ENCODE measurements at regions not wholly inside any gene's neighbourhood (a gene's known extent, or its start where the extent isn't known, plus 50 kb on each side); places are given as distances from the start of the nearest gene placed in this dataset.

- no peaks in the 10 kb centered on the region for H3K9me3 ChIP-seq (ENCODE audit: control insufficient read depth, low read length)
These were observed 385.2 kb downstream of the DUSP10 start for GRCh38 chr1:221356693-221357092.

GRCh38 chr1:221363039-221363438 is 378.9 kb downstream of the DUSP10 start:
- 86 to 94% methylated on average over 2 of the region's 2 CpGs for WGBS, 2 experiments
- Histone ChIP-seq H3K4me3 (ENCODE audit: insufficient read depth, low read depth, low read length) (no peak overlapping the region), H3K27ac (ENCODE audit: insufficient read depth, low read depth, low read length, poor library complexity, severe bottlenecking) (no peak overlapping the region), H3K36me3 (ENCODE audit: control insufficient read depth, insufficient read depth, low read length) (no peaks in the 10 kb centered on the region), H3K9me3 (ENCODE audit: control insufficient read depth, low read length) (no peaks in the 10 kb centered on the region), H3K27me3 (ENCODE audit: control insufficient read depth, insufficient read depth, low read length, poor library complexity, severe bottlenecking) (no peaks in the 10 kb centered on the region), H3K4me1 (ENCODE audit: control insufficient read depth, insufficient read depth, low read length) (peaks cover 5% of the 10 kb centered on the region)

More at GRCh38 chr1:221356693-221357092, 385.2 kb downstream of the DUSP10 start:
- H3K4me1 ChIP-seq (ENCODE audit: control insufficient read depth, insufficient read depth, low read length), result no peaks in the 10 kb centered on the region
- no peaks in the 10 kb centered on the region for H3K27me3 ChIP-seq (ENCODE audit: control insufficient read depth, insufficient read depth, low read length, poor library complexity, severe bottlenecking)
- no peak overlapping the region for H3K27ac ChIP-seq (ENCODE audit: insufficient read depth, low read depth, low read length, poor library complexity, severe bottlenecking)
- H3K36me3 ChIP-seq (ENCODE audit: control insufficient read depth, insufficient read depth, low read length), result no peaks in the 10 kb centered on the region
- 80 to 100% methylated on average over 1 of the region's 1 CpG for WGBS, 2 experiments
- H3K4me3 ChIP-seq (ENCODE audit: insufficient read depth, low read depth, low read length), result no peak overlapping the region

DNA sequence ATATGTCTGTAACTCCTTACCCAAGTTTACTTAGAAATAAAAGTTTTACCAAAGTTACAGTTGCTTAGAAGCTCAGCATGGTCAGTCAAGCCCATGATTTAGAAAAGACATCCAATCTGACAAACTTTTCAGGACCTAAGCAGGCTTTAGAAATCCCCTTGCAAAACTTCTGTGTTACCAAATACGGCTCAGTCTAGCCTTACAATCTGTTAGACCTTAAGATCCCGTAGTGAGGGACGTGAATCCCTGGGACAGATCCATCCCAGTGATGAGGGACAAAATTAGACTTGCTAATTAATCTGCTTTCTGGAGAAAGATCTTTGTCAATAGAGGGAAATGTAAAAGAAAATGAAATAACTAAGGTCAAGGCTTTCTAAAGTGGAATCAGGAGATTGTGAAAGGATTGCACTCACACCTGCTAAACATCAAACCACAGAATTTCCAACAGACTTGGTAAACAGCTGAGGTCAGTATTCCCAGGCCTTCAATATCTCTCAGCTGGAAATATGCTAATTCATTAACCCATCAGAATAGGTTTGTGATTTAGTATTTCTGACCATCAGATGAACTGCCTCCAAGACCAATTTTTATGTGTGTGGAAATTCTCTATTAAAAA is 375.3 kb downstream of the DUSP10 start:
- H3K4me3 ChIP-seq (ENCODE audit: insufficient read depth, low read depth, low read length), result no peak overlapping the region
- WGBS, 2 experiments, result 52 to 56% methylated on average over 3 of the region's 3 CpGs

DNA sequence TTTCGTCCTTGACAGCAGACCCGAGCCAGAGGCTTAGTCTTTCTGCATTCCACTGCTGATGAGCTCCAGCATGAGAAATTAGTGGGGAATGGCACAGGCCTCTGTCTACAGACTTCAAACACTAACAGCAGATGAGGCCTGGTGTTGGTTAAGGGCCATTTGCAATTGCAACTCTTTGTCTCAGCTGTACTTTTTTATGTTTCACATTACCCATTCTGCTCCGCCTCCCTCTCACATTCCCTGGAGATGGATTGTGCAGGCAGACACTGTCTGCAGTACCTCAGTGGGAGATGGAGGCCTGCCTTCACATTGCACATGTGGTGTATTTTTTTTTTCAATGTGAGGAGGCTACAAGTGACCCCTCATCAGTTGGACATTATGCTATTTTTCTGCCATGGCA is 370.2 kb downstream of the DUSP10 start:
- H3K9me3 ChIP-seq (ENCODE audit: control insufficient read depth, low read length), result no peaks in the 10 kb centered on the region
- H3K36me3 ChIP-seq (ENCODE audit: control insufficient read depth, insufficient read depth, low read length), result no peaks in the 10 kb centered on the region
- H3K4me1 ChIP-seq (ENCODE audit: control insufficient read depth, insufficient read depth, low read length), result peaks cover 5% of the 10 kb centered on the region
- H3K27ac ChIP-seq (ENCODE audit: insufficient read depth, low read depth, low read length, poor library complexity, severe bottlenecking), result no peak overlapping the region
- H3K4me3 ChIP-seq (ENCODE audit: insufficient read depth, low read depth, low read length), result no peak overlapping the region
- 91 to 93% methylated on average over 3 of the region's 3 CpGs for WGBS, 2 experiments
- H3K27me3 ChIP-seq (ENCODE audit: control insufficient read depth, insufficient read depth, low read length, poor library complexity, severe bottlenecking), result no peaks in the 10 kb centered on the region

More for the DNA sequence above, 375.3 kb downstream of the DUSP10 start:
- no peaks in the 10 kb centered on the region for H3K36me3 ChIP-seq (ENCODE audit: control insufficient read depth, insufficient read depth, low read length)
- peak overlapping the region; percentile 9 for H3K27ac ChIP-seq (ENCODE audit: insufficient read depth, low read depth, low read length, poor library complexity, severe bottlenecking)
- no peaks in the 10 kb centered on the region for H3K9me3 ChIP-seq (ENCODE audit: control insufficient read depth, low read length)
- H3K27me3 ChIP-seq (ENCODE audit: control insufficient read depth, insufficient read depth, low read length, poor library complexity, severe bottlenecking), result no peaks in the 10 kb centered on the region
- H3K4me1 ChIP-seq (ENCODE audit: control insufficient read depth, insufficient read depth, low read length), result peaks cover 8% of the 10 kb centered on the region

- WGBS, 2 experiments, result no CpG with 5 or more reads among the region's 1 CpG
- Histone ChIP-seq H3K9me3 (ENCODE audit: control insufficient read depth, low read length) (no peaks in the 10 kb centered on the region), H3K4me3 (ENCODE audit: insufficient read depth, low read depth, low read length) (no peak overlapping the region)
These were observed 368.1 kb downstream of the DUSP10 start for GRCh38 chr1:221373795-221374194.

GRCh38 chr1:221376286-221376685 is 365.6 kb downstream of the DUSP10 start:
- no peaks in the 10 kb centered on the region for H3K27me3 ChIP-seq (ENCODE audit: control insufficient read depth, insufficient read depth, low read length, poor library complexity, severe bottlenecking)
- 94 to 98% methylated on average over 5 of the region's 5 CpGs for WGBS, 2 experiments
- H3K9me3 ChIP-seq (ENCODE audit: control insufficient read depth, low read length), result no peaks in the 10 kb centered on the region
- peaks cover 2% of the 10 kb centered on the region for H3K4me1 ChIP-seq (ENCODE audit: control insufficient read depth, insufficient read depth, low read length)
- no peak overlapping the region for H3K27ac ChIP-seq (ENCODE audit: insufficient read depth, low read depth, low read length, poor library complexity, severe bottlenecking)
- no peak overlapping the region for H3K4me3 ChIP-seq (ENCODE audit: insufficient read depth, low read depth, low read length)
- H3K36me3 ChIP-seq (ENCODE audit: control insufficient read depth, insufficient read depth, low read length), result no peaks in the 10 kb centered on the region

More at GRCh38 chr1:221373795-221374194, 368.1 kb downstream of the DUSP10 start:
- Histone ChIP-seq H3K4me1 (ENCODE audit: control insufficient read depth, insufficient read depth, low read length) (peaks cover 4% of the 10 kb centered on the region), H3K27me3 (ENCODE audit: control insufficient read depth, insufficient read depth, low read length, poor library complexity, severe bottlenecking) (no peaks in the 10 kb centered on the region), H3K36me3 (ENCODE audit: control insufficient read depth, insufficient read depth, low read length) (no peaks in the 10 kb centered on the region), H3K27ac (ENCODE audit: insufficient read depth, low read depth, low read length, poor library complexity, severe bottlenecking) (no peak overlapping the region)

- Histone ChIP-seq H3K36me3 (ENCODE audit: control insufficient read depth, insufficient read depth, low read length) (no peaks in the 10 kb centered on the region), H3K4me3 (ENCODE audit: insufficient read depth, low read depth, low read length) (no peak overlapping the region), H3K27ac (ENCODE audit: insufficient read depth, low read depth, low read length, poor library complexity, severe bottlenecking) (no peak overlapping the region), H3K27me3 (ENCODE audit: control insufficient read depth, insufficient read depth, low read length, poor library complexity, severe bottlenecking) (no peaks in the 10 kb centered on the region), H3K4me1 (ENCODE audit: control insufficient read depth, insufficient read depth, low read length) (no peaks in the 10 kb centered on the region), H3K9me3 (ENCODE audit: control insufficient read depth, low read length) (no peaks in the 10 kb centered on the region)
- 56 to 83% methylated on average over 1 to 3 of the region's 3 CpGs for WGBS, 2 experiments
These were observed 359.8 kb downstream of the DUSP10 start for GRCh38 chr1:221381910-221382623.

DNA sequence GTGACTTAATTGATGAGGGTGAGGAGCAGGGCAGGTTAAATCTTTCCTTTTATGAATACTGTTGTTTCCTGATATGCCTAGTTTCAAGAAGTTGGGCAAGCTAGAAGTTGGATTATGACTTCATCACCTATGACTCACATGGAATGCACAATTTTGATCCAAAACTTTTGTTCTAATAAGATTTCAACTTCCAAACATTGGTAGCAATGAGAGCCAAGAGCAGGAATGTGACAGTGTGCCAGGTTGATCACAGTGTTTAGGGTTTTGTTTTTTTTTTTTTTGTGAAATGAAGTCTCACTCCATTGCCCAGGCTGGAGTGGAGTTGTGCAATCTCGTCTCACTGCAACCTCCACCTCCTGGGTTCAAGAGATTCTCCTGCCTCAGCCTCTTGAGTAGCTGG is 349.4 kb downstream of the DUSP10 start:
- Histone ChIP-seq H3K9me3 (ENCODE audit: control insufficient read depth, low read length) (no peaks in the 10 kb centered on the region), H3K27ac (ENCODE audit: insufficient read depth, low read depth, low read length, poor library complexity, severe bottlenecking) (no peak overlapping the region), H3K27me3 (ENCODE audit: control insufficient read depth, insufficient read depth, low read length, poor library complexity, severe bottlenecking) (no peaks in the 10 kb centered on the region), H3K36me3 (ENCODE audit: control insufficient read depth, insufficient read depth, low read length) (no peaks in the 10 kb centered on the region), H3K4me1 (ENCODE audit: control insufficient read depth, insufficient read depth, low read length) (no peaks in the 10 kb centered on the region), H3K4me3 (ENCODE audit: insufficient read depth, low read depth, low read length) (no peak overlapping the region)
- WGBS, 2 experiments, result 86 to 90% methylated on average over 1 of the region's 1 CpG

- H3K4me1 ChIP-seq (ENCODE audit: control insufficient read depth, insufficient read depth, low read length), result no peaks in the 10 kb centered on the region
- no peaks in the 10 kb centered on the region for H3K27me3 ChIP-seq (ENCODE audit: control insufficient read depth, insufficient read depth, low read length, poor library complexity, severe bottlenecking)
- 64 to 75% methylated on average over 4 to 5 of the region's 6 CpGs for WGBS, 2 experiments
- H3K4me3 ChIP-seq (ENCODE audit: insufficient read depth, low read depth, low read length), result no peak overlapping the region
- no peaks in the 10 kb centered on the region for H3K9me3 ChIP-seq (ENCODE audit: control insufficient read depth, low read length)
- H3K36me3 ChIP-seq (ENCODE audit: control insufficient read depth, insufficient read depth, low read length), result no peaks in the 10 kb centered on the region
- H3K27ac ChIP-seq (ENCODE audit: insufficient read depth, low read depth, low read length, poor library complexity, severe bottlenecking), result no peak overlapping the region
These were observed 347.8 kb downstream of the DUSP10 start for GRCh38 chr1:221394011-221394544.

DNA sequence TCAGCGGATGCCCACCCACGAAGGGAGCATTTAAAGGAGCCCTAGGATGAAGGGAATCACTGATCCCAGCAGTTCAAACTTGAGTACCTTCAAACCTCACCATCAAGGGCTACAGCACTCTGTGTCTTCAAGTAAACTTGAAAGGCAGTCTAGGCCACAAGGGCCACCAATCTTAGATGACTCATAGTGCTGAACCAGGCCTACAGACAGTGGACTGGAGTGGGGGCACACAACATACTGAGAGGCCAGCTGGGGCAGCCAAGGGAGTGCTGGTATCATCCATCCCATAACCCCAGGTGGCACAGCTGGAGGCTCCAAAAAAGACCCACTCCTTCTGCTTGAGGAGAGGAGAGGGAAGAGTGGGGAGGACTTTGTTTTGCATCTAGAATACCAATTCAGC is 345.4 kb downstream of the DUSP10 start:
- H3K27me3 ChIP-seq (ENCODE audit: control insufficient read depth, insufficient read depth, low read length, poor library complexity, severe bottlenecking), result no peaks in the 10 kb centered on the region
- H3K4me1 ChIP-seq (ENCODE audit: control insufficient read depth, insufficient read depth, low read length), result no peaks in the 10 kb centered on the region
- 91 to 94% methylated on average over 2 of the region's 2 CpGs for WGBS, 2 experiments
- no peak overlapping the region for H3K27ac ChIP-seq (ENCODE audit: insufficient read depth, low read depth, low read length, poor library complexity, severe bottlenecking)
- no peaks in the 10 kb centered on the region for H3K9me3 ChIP-seq (ENCODE audit: control insufficient read depth, low read length)
- no peak overlapping the region for H3K4me3 ChIP-seq (ENCODE audit: insufficient read depth, low read depth, low read length)
- no peaks in the 10 kb centered on the region for H3K36me3 ChIP-seq (ENCODE audit: control insufficient read depth, insufficient read depth, low read length)
